GM19372 (cell line): ENCODE measurements at regions not wholly inside any gene's neighbourhood (a gene's known extent, or its start where the extent isn't known, plus 50 kb on each side); places are given as distances from the start of the nearest gene placed in this dataset.

Source experiments
- ATAC-seq: cut with Tn5 transposase; IDR thresholded peaks from one replicate; pipeline ENCODE4 v1.9.1; 2021; ENCODE audit warnings: mild to moderate bottlenecking, low read depth, moderate library complexity; ENCODE audit not compliant: unreplicated experiment

DNA sequence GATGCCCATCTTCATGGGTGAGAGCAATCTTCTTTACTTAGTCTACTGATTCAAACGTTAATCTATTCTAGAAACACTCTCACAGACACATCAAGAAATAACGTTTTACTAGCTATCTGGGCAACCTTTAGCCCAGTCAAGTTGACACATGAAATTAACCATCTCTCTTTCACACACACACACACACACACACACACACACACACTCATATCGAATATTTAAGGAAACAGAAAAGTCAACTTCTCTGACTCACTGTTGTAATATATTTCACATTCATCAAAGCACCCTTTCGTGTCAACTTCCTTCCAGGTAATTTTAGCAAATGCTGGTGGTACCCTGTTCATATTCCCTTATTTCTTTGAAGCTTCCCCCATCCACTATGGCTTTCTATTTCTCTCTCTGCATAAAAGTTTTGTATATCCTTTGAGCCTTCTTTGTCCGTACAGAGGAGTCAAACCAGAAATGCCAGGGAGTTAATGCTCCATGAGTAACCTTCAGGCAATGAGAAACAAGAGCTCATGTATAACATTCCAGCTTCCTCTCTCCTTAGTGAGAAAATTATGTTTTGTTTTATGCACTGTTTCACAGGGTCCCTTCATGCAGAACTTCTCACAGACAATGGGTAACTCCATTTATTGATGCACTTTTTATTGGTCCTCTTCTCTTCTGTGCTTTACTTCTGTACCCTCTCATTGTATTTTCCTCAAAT, 335.5 kb upstream of the CBLB start:
- no peak for ATAC-seq

DNA sequence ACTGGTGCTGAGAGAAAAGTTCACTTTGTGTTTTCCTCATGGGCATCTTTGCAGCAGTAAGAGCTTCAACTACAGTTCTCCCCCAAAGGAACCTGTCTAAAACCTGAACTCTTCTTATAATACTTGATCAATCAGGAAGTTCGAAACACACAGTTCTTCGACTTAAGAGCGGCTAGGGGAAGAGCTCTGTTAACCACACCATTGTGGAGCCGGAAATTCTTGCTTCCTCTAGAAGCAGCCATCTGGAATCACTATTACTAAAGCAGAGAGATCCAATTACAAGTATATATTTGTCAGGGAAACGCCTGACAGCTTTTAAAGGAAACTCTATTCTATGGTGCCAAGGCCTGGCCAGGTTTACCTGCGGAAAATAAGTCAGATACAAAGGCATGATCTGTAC, 337.3 kb upstream of the CBLB start:
- peak; percentile 81 for ATAC-seq

DNA sequence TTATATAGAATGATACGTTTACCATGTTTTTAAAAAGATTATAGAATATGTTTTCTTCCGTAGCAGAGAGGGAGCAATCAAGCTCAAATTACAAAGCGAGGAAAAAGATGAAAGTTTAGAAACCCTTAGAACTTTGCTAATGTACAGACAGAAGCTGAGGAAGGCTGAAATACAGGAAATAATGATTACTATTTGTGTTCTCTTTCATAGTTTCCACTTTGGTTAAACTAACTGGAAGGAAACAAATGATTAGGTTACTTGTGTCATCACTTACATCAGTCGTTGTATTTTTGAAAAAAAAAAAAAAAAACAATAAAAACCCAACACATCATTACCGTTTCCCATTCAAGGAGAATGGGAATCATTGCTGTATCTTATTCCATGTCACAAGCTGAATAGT, 337.8 kb upstream of the CBLB start:
- ATAC-seq, result no peak

DNA sequence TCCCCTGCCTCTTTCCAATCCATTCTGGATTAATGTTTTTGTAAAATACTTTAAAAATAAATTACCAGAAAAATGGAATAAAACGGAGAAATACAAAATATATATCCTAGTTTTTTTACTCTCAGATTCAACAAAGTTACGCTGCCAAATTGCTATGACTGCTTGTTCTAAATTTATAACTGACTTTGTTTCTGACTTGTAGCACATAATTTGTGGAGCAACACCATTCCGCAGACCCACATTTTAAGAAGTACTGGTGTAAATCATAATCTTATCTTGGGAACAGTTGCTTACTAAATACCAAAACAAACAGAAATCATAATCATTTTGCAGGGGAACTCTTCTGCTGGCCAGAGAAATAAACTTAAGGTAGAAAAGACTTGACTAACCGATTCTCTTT, 339.4 kb upstream of the CBLB start:
- ATAC-seq, result no peak

DNA sequence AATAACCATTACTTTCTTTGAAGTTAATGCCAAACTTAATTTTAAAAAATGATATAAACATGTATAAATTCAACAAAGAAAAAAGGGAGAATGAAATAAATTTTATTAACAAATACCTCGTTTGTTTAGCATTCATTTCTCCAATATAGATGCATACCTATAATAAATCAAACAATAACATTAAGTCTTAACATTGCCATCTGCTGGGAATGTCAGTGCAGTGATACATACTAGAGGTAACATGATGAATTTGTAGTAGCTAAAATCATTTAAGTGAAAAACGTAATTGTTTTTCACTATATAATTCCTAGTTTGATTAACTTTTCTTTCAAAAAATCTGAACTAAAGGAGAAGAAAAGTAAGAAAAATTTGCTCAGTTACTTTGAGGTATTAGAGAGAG, 340.2 kb upstream of the CBLB start:
- no peak for ATAC-seq

DNA sequence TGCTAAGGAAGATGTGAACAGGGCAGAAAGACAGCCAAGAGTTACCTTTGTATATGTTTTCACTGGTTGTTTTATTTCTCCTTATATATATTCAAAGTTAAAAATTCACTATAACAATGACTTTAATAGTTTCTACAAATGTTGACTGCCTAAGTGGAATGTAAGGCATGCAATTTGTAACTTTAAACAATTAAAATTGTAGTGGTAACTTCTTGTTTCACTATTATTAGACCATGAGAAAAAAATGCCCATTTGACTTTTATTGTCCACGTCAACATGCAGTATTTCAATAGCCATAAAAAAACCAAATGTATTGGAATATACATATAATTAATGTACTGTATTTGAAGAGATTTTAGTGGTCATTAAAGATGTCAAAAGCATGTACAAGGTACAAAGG, 340.7 kb upstream of the CBLB start:
- ATAC-seq, result no peak

DNA sequence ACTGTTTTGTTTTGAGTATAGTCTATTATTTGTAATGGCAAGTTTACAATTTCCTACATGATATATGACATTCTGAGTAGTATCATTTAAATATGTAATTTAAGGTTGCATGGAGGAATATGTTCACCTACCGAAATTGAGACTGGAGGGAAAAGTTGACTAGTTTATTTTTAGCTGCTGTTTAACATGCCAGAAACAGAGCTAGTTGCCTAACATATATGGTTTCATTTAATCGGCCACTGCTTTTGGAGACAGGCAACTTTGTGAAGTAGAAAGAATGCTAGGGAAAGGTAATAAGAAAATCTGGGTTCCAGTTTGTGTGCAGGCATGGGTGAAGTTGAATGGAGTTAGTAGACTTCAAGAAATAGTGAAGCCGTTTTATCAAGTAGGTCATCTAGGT, 342.1 kb upstream of the CBLB start:
- ATAC-seq, result no peak

DNA sequence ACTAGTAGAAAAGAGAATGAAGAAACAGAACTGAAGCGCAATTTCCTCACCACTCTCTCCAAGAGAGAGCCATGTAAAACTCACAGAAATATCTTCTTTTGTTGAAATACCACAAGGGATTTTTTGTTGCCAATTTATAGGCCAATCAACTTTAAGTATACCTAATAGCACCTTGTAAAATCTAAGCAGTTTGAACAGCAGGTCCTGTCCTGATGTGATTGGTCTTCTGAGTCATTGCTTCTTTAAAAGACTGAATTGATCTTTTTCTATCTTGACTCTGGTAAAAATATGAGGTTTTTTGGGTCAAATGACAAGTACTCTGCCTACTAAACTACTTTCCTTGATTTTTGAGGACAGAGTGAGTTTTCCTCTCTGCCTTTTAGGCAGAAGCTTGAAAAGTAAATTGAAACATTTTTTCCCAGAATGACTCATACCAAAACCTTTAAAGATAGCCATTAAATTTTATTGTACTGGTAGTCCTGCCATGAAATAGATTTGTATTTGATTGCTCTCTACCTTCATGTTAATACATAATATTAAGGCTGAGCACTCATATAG, 343.9 kb upstream of the CBLB start:
- ATAC-seq, result no peak

DNA sequence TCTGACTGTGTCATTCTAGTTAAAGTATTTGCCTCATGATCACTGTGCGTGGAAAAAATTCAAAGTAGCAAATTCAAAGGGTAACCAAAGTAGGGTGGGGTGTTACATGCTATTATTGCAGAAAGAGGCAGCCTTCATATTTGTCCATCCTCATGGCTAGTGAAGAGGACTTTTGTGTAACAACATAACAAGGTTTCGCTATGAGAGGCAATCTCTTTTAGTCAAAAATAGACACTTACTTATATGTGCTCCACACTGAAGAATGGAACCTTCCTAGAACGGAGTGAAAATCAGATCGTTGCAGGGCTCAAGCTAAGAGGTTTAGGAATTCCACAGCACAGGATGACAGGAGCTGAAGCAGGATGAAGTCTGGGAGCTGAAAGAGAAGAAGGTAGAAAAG, 345.1 kb upstream of the CBLB start:
- ATAC-seq, result no peak

DNA sequence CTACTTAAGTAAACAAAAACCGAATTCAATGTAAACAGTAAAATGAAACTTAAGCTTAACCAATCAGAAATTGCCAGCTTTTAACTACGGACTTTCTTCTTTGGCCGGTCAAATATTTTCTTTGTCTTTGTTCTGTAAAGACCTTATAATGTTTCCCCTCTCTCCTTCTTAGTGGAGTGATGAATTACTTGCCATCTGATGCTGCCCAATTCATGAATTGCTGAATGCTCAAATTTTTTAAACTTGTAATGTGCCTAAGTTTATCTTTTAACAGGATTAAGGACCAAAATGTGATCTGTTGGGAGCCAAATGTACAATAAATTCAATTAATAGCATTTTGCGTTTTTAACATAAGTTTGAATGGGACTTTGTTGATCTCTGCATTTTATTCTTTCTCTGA, 345.8 kb upstream of the CBLB start:
- ATAC-seq, result no peak

DNA sequence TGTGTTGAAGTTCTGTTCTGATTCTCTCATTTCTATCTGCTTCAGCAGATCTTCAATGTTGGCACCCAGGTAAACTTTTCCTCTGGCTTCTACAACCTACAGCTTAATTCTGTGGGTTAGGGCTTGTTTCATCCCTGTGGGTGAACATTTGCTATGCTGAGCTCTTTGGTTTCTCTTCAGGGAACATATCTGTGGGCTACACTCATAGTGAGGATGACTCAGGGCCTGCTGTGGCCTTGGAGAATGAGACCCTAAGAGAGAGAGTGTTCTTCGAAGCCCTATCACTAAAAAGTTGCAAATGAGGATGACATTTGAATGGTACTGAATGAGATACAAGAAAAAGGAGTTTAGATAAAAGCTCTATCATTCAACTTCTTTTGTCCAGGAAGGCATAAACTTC, 346.2 kb upstream of the CBLB start:
- no peak for ATAC-seq

DNA sequence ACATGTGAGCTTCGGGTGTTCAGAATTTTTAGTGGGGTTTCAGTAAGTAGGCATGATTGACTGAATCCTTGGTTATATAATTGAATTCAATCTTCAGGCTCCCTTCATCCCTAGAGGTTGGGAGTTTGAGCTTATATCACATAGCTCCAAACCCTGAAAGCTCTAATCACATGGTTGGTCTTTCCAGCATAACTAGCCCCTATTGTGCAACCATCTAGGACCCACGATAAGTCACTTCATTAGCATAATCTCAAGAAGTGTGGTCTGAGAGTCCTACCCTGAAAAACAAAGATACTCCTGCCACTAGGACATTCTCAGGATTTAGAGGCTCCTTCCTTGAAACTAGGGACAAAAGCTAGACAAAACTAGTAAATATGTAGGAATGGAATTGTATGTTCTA, 348.9 kb upstream of the CBLB start:
- ATAC-seq, result no peak

DNA sequence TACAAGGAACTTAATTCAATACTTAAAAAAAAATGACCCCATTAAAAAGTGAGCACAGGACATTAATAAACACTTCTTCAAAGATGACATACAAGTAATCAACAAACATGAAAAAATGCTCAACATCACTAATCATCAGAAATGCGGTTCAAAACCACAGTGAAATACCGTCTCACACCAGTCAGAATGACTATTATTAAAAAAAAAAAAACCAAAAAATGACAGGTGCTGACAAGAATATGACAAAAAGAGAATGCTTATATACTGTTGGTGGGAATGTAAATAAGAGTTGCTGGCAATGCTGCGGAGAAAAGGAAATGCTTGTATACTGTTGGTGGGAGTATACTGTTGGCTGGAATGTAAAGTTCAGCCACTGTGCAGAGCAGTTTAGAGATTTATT, 358.3 kb upstream of the CBLB start:
- no peak for ATAC-seq

DNA sequence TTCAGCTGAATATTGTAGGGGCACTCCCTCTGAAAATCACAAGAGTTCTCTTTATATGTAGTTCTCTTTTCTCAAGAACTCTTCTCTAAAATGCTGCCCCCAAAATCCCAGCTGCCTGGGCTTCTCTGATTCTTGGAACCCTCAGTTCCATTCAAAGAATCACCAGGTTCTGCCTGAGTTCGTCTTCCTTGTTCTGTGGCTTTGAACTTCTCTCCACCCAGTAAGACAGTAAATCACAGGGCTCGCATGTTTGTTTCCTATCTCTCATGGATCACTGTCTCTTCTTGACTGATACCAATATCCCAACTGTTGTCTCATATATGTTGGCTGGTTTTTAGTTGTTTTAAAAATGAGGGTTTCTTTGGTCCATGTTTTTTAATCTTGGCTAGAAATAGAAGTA, 359.5 kb upstream of the CBLB start:
- no peak for ATAC-seq

DNA sequence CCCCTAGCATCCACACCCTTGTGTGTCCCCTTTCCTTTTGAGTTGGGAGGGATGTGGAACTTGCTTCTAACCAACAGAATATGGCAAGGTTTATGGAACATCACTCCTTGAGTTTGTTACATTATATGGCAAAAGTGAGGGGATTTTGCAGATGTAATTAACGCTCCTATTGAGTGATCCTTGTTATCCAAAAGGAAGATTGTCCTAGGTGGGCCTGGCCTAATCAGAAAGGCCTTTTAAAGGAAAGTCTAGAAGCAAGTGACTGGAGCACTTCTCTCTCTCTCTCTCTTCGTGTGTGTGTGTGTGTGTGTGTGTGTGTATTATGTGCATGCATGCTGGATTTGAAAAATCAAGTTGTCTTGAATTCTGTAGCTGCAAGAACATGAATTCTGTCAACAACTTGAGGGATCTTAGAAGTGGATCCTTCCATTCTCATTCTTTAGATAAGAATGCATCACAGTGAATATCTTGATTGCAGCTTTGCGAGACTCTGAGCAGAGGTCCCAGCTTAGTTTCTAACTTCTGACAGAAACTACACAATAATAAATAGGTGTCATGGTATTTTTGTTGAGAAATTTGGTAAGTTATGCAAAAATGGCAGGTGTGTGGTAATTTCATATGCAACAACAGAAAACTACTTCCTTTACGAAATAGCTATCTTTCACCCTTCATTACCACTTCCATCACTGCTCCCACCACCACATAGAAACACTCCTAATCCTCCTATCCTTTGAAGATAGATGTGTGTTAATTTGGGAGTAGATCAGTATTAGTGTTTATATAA, 360.9 kb upstream of the CBLB start:
- ATAC-seq, result no peak

DNA sequence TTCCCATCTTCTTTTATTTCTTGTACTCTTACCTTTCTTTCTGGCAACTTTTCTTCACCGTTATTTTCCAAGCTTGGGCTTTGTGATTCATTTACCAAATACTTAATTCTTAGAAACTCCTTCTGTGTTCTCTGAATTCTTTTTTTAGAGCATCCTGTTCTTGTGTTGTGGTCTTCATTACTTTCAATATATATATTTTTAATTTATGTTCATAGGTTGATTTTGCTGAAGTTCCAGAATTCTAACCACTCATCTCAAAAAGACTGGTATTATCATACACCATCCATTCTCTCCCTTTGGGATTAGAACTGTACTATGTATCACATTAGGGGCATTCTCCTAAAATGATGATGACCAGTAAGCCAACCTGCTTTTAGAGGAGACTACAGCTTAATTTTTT, 362.3 kb upstream of the CBLB start:
- ATAC-seq, result no peak

DNA sequence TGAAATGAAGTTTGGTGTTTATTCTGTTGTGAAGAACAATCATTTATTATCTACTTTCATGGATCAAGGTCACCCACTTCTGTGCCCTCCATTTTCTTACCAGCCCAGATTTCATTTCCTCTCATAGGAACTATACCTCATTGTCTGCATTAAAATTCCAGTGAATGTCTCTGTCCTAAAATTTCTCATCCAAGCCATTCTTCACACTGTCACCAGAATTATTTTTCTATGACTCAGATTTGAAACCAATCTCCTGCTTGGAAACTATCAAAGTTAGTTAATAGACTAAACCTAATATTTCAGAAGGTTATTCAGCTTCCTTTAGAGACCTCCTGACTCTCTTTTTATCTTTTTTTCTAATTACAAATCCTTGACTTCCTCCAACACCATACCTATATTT, 364.1 kb upstream of the CBLB start:
- no peak for ATAC-seq

DNA sequence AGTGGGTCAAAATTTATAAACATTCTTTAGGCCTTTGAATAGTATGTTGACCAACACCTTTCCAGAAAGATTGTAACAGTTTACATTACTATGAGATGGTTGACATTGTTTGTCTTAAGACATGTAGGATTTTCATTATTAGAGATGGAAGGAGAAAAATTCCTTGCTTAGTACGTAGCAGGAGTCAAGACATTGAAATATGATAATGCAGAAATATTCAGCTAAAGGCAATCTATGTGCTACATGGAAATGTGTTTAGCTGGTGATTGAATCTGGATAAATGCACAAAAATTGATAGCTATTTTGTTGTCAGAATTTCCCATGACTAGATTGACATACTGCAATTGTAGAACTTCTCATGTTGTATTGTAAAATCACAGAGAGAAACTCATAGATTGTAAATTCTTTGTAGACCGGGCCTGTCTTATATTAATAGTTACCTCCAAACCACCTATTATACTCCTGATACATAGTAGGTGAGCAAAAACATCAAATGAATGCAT, 370.4 kb upstream of the CBLB start:
- no peak for ATAC-seq

DNA sequence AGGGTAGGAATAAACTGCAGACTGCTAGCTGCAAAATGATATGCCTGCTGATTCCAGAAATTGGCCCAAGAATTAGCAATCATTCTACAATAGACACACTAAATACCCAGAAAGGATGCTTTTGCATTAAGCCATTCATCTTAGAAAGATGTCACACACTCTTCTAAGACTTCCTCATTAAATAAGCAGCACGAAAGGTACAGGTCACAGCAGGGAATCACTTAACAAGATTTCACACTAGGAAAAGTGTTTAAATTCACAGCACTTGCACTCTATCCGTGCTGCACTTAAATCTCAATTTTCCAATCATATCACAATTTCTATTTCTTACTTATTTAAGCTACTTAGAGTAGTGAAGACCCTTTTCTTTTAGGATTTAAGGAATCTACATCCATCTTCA, 372.8 kb upstream of the CBLB start:
- ATAC-seq, result no peak

DNA sequence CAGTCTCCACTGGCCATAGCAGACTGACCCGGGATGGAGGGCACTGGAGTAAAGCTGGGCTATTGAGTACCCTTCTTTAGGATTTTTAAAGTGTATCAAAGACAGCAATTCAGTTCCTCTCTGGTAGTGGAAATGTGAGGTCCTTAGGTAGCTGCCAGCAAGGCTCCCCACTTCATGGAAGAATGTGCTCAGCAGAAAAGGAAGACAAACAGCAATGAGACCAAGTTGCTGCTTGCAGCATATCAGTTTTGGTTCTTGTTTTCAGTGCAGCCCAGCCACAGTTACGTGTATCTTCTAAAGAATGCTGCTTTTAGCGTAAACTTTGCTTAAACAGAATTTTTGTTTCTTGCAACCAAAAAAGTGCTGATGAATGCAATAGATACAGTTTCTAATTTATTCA, 374.0 kb upstream of the CBLB start:
- no peak for ATAC-seq

DNA sequence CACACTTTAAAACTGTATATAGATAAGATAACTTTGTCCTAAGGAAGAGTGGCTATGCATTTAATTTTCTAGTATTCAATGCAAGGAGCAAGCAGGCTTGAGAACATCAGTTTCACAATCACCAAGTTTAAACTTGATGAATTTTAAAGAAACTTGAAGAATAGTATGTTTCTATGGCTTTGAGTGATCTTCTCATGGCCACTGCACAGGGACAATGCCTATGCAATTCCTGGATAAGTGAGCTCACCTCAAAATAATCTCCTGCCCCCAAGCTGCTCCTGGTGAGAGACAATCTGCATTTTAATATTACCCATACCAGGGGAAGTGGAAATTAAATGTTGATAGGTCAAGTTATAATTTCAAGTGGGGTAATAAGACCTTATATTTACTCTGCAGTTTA, 376.6 kb upstream of the CBLB start:
- no peak for ATAC-seq
